Stimulated activated CD4-positive, alpha-beta T cell treated with anti-CD3 and anti-CD28 coated beads, Interleukin-2, amount 100 ng/mL, for 4 hours (primary cell): ENCODE measurements at regions not wholly inside any gene's neighbourhood (a gene's known extent, or its start where the extent isn't known, plus 50 kb on each side); places are given as distances from the start of the nearest gene placed in this dataset.

ENCODE experiments used
- DNase-seq: peaks from one replicate; pipeline ENCODE4 v3.0.0-alpha.2; 2020; ENCODE audit warnings: low read depth

DNA sequence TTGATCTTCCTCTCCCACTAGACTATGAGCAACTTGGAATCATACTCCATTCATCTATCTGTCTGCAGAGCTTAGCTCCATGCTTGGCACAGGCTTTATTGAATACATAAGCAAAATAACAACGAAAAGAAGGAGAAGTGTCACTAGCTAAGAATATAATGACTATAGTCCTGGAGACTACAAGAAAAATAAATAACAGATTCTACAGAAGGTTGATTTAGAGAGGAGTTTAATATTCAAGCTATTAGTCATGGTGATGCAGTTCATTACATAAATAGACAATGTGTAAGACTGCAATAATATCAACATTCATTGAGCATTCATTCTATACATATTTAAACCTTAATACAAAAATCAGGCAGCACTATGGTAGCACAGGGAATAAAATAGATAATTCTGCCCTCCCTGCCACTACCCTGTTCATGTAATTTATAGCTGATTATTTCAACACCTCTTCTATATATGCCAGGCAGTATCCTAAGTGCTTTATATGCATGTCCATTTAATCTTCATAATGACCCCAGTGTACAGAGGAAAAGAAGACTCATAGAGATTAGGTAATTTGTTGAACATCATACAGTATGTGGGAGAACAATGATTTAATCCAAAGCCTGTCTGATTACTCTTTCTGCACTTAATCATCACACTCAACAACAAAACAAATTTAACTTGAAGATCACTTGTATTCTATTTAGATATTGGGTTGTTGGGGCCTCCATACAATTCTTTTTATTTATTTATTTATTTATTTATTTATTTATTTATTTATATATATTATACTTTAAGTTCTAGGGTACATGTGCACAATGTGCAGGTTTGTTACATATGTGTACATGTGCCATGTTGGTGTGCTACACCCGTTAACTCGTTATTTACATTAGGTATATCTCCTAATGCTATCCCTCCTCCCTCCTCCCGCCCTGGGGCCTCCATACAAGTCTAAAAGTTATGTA, 165.3 kb downstream of the RNF152 start:
- DNase-seq: no peak

DNA sequence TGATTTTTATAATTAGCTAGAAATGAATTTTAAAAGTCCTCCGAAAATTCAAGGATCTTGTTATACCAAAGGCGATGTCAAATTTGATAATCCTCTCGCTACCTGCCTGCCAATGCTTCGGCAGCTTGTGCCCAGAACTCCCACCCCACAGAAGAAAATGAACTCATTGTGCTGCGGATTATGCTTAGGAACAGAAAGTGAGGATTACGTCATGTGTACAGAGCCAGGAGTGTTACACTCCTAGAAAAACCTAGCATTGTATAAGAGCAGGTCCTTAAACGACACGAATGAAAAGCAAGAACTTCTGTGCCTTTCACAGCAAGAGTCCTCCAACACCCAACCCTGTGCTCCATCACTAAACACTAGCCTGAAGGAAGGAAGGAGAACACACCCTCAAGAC, 168.3 kb downstream of the RNF152 start:
- DNase-seq: no peak

DNA sequence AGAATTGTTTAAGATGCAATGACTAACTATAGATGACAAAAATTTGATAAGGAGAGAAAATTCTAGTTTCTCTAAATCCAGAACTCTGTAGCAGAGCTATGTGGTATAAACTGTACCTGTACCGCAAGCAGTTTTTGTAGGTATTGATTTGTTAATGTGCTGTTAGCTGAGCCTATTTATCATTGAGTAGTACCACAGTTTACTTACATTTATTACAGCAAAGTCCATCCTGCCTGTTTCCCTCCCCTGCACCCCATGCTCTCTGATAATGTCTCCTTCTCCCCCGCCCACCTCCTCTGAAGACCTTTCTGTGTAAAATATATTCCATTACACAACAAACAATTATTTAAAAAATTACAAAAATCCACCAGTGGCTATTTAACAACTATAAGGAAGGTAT, 170.6 kb downstream of the RNF152 start:
- DNase-seq: no peak

DNA sequence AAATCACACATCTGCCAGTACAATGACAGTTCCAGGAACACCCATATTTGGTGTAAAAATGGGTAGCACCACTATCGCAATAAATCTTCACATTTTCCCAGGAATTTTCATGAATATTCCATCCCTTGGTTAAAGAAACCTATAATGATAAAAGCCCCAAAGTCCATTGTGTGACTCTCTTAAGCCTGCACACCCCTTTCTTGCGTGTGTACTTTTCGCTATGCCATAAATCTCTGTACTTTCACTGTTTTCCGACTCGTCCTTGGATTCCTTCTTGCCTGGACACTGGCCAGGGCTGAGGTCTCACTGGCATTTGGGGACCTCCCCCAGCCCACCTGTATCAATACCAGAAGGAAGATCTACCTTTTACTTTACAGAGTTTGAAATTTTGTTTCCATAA, 172.3 kb downstream of the RNF152 start:
- no peak for DNase-seq

DNA sequence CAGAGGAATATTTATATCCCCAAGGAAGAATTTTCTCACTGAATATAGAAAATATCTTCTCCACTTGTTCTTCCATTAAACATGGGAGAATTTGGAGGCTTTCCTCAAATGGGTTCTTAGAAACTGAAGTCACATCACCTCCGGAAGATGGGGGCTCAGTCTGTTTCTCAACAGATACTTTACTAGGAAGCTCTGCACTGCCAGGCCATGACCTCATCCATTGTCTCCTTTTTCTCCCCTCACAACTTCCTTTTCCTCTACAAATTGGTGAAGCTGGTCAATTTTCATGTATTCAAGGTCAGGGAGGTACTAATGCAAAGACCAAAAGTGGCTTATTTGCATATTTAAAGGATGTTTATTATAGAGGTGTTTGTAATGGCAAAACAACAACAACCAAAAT, 173.1 kb downstream of the RNF152 start:
- DNase-seq: no peak

DNA sequence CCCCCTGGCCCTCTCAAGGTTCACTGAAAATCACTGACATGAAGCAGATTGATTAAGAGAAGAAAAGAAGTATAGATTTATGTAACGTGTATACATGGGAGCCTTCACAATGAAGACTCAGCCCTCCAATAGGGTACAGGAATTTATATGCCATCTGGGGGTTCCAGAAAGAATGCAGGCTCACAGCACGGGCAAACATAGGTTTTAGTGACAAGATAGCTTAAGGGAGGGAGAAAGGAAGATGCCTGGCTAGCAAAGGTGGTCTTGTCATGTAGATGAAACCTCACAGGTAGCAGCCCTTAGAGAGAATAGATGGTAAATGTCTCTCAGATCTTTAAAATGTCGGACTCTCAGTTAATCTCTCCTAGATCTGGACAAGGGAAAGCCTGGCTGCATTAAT, 173.9 kb downstream of the RNF152 start:
- no peak for DNase-seq

DNA sequence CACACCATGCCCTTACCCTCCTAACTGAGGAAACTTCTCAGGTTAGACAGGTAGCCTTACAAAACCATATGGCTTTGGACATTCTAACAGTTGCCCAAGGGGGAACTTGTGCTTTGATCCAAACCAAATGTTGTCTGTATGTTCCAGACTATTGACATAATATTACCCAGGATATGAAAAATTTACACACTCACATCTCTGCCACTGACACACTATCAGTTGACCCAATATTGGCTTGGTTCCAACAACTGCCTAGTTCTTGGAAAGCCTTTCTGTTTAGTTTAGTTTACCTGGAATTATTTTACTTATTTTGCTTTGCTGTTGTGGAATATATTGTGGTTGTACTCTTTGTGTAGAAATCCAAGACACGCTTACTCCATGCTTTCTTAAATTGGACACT, 178.4 kb downstream of the RNF152 start:
- DNase-seq: no peak

DNA sequence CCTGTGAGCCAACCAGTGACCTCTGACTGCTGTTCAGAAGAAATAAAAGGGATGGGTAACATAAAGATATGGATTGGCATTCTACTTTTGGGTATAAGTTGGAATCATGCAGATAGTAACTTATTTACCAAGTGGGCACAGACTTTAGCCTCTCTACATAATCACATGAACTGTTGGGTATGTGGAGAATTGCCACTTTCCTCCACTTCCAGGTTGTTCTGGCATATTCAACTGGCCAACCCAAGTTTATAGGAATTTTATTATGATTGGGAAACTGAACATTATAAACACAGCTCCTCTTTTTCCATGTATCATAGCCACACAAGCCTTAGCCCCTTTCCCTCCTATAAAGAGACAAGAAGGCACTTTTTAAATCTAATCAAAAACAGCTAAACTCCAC, 179.3 kb downstream of the RNF152 start:
- DNase-seq: no peak

DNA sequence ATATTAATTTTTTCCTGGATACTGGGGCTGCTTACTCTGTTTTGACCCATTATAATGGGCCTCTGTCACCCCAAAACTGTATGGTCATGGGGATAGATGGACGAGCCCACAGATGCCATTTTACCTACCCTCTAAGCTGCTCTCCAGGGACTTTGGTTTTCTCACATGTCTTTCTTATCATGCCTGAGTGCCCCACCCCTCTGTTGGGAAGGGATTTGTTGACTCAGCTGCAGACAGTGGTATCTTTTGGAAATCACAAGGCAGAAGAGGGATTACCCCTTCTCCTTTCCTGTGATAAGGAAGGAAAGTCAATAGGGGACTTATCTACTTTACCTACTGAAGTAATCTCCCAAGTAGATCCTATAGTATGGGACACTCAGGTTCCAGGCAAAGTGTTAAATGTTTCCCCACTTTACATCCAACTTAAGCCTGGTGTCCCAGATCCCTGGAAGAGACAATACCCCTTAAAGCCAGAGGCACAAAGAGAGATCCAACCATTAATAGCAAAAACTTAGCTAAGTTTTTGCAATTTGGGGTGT, 182.7 kb downstream of the RNF152 start:
- no peak for DNase-seq

DNA sequence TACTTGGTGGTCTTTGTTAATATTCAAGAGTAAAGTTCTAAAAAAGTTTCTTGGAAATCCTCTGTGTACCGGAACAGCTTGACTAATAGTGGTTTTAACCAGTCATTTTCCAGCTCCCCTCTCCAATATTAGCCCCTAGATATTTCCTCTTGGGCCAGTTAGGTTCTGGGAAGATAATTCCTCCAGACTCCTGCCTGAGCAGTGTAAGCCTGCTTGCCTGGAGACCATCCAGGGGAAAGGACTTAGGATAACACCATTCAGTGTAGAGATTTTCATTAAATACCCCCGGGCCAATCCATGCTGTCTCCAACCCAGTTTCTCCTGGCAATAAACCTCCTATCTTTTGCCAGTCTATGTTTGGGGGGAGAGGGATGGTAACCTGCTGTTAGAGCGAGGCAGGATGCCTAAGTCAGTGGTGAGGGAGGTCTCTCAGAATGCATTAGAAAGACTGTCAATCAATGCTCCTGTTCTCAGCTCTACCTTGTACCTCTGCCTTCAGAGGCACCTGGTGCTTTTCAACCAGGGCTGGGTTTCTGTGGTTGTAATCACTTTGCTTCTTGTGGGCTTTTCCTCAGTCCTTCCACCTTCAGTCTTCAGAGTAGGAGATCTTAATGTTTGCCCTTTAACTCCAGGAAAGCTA, 186.4 kb downstream of the RNF152 start:
- DNase-seq: no peak

DNA sequence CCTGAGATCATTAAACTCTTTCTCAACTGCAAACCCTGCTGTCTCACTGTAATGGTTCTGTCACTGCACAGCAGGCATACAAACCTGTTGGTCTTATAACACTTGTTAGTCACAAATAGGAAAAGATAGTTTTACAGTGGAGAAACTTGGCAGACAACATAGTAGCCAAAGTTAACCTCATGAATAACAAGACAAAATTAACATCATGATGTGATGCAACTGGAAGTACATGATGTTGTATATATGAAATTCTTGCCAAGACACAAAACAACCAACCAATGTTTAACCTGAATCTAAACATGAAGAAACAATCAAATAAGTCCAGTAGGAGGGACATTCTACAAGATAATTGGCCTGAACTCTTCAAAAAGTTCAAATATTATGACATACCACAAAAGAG, 189.3 kb downstream of the RNF152 start:
- DNase-seq: no peak

DNA sequence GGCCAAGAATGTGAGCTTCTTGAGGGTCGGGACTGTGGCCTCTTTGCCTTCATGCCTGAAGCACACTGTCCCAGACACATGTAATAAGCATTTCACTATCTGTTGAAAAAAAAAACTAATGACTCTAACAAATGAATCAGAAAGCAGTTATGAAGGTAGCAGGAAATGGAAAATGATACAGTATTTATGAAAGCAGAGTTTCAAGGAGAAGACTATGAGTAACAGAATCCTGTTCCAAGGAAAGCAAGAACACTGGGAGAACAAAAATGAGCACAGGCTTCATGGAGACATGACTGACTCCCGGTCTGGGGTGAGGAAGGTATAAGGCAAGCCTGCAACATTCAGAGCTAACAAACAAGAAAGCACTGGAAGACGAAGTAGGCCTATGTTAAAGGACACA, 190.8 kb downstream of the RNF152 start:
- no peak for DNase-seq

DNA sequence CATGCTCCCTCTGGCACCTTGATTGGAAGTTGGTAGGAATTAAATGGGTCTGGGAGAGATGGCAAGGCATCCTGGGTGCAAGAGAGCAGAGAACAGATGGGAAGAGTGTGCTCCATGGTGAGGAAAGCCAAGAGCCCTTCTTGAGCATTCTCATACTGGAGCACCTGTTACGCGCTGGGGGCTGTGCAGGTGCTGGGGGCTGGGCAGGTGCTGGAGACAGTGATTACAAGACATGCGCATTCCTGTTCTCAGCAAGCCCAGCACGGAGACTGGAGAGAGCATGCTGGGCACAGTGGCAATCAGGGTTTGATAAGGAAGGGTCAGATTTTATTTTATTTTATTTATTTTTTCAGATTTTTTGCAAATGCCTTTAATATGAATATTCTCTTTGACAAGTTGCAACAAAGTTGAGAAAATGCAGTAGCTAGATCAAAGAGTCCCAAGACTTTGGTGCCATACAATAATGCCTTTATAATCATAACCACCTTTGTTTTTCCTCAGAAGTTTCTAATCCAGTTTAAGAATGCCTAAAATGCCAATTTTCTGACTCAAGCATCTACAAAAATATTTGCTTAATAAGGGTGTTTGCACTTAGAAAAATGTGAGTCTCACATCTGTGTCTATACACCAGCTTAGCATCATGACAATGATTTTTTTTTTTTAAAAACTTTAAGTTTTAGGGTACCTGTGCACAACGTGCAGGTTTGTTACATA, 193.3 kb downstream of the RNF152 start:
- no peak for DNase-seq

DNA sequence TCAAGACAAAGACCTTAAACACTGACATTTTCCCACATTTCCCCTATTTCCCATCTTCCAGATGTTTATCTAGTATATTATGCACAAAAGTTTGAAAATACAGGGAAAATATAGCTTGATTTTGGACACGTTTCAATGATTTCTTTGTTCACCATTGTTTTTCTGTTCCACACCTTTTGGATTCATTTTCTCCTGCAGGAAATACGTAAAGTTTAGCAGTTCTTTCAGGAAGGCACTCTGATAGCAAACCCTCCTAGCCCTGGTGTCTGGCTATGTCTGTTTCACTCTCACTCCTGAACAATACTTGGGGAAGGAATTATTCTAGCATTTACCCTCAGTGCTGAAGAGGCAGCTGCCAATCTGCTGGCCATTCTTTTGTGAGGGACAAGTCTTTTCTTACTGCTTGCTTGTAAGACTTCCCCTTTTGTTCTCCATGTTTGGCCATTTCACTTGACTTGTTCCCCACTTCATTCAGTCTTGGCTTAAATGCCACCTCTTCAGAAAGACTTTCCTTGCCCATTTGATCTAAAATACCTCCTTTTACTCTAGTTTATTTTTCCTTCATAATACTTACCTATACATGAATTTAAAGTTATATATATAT, 195.4 kb downstream of the RNF152 start:
- DNase-seq: no peak

DNA sequence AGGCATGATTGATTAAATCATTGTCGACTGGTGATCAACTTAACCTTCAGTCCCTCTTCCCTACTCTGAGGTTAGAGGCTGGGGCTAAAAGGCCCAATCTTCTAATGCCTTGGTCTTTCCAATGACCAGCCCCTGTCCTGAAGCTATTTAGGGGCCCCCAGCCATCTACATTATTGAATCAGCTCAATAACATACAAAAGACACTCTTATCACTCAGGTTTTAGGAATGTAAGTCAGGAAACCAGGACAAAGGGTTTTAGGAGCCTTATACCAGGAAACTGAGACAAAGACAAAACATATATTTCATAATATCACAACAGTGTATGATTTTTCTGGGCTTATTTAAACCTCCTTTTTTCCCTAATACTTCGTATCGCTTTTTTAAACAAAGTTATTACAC, 198.6 kb downstream of the RNF152 start:
- no peak for DNase-seq

DNA sequence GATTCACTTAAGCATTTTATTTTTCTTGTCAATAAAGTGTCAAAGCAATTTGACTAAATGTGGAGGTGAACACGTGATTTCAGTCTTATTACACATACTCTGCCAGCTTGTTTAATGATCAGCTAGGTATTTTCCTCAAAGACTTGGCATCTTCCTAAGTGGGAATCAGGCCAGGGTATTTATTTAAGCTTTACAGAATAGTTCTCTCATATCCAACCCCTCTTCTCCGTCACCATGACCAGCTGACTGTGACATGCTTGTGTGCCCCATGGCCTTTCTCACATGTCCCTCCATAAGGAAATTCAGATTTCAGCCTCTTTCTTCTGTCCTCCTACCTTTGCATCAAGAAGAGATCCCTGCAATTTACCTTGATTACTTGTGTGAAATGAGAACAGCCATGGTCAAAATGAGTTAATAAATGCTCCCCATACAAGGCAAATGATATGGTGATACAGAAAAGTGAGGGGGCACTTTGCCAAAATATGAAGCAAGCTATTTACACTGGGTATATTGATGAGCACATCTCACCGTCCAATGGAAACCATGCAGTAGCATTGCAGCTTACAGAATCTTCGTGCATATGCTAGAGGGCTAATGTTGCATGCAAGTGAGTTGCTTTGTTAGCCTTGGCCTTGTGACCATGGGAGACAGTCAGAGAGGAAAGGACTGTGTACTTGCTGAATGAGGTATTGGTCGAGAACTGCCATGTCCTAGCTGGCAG, 202.2 kb downstream of the RNF152 start:
- no peak for DNase-seq

DNA sequence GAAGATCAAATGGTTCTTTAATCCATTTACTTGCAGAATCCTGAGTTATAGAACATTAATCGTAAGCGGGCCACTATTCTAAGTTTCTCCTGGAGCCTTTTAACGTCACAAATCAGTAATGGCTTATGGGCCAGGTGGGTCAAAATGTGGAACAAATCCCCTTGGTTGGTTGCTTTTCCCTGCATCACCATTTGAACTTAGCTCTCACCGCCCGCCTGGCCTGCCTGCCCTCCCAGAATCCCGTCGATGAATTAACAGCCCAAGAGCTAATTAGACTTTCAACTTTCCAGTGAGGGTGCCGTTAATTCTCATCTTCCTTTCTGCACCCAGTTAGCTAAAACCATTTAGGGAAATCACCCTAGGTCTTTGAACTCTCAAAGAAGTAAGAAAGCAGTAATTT, 205.5 kb downstream of the RNF152 start:
- no peak for DNase-seq

DNA sequence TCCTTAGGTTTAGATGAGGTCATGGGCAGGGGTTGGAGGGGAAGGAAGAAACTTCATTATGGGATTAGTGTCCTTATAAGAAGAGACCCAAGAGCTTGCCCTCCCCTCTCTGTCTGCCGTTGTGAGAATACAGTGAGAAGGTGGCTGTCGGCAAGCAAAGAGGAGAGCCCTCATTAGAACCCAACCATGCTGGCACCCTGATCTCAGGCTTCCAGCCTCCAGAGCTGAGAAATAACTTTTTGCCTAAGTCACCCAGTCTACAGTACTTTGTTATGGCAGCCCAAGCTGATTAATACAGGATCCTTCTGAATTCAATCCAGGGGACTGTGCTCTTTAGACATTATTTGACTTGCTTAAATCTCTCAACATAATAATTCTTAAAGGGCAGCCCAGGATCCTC, 209.0 kb downstream of the RNF152 start:
- no peak for DNase-seq

DNA sequence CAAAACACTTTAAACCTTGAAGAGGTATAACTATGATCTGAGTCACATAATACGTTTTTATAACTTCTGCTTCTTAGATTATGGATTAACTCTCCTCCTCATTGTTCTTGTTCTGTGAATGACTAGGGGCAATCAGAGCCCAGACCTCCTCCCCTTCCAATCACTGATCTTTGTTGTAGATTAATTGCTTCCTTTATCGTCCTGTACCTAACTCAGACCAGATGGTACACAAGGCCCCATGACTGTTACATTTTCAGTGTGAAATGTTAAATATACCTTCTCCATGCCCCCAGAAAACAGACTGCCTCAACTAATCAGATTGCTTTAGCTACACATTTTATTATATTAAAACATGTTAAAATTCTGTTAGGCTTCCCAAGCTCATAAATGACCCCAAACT, 211.7 kb downstream of the RNF152 start:
- DNase-seq: no peak

DNA sequence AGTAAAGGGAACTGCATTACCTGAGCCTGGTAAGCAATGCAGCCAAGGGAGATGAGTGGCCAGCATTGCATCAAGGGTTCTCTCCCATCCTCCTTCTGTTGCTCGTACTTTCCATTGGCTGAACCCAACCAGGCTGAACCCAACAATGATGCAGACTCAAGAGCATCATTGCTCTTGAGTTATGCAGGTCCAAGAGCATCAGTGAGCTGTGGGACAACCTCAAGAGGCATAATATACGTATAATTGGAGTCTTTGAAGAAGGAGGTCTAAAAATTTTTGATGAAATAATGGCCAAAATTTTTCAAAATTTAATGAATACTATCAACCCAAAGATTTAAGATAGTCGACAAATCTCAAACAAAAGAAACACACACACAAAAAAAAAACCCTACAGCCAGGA, 213.0 kb downstream of the RNF152 start:
- DNase-seq: no peak

DNA sequence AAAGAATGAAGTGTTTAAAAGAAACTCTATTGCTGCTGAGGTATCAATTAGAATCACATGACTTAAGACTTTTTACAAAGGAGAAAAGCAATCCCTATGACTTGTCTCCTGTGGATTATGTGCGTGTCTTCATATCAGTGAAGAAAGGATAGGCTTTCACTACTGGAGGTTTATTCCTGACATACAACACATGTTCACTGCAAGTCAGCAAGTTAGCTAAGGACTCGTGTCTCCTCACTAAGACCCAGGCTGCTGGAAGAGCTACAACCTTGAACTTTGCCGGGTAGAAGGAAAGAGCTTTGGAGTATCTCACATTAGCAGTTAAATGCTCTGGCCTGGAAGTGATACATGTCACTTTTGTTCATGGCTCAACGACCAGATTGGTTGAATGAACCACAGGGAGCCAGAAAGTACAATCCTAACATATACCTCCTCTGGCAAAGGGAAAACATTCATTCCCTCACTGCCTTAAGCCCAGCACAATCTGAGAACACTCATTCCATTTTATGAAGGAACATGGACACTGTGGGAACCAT, 215.3 kb downstream of the RNF152 start:
- DNase-seq: no peak
